PC-9 (cell line): ENCODE measurements at regions not wholly inside any gene's neighbourhood (a gene's known extent, or its start where the extent isn't known, plus 50 kb on each side); places are given as distances from the start of the nearest gene placed in this dataset.

Experiments used
- BruUV-seq: library from RNA; stranded (reverse); fragments of 400-500 nt; replicated peaks from 2 replicates; lab custom pipeline; 2021; lab: Mats Ljungman, UMichigan
- CTCF ChIA-PET: fragments of 300-600 bp; sonication (Branson Sonifier 250); formaldehyde crosslinking; loops from one replicate; lab custom pipeline; 2022; ENCODE audit warnings: antibody characterized with exemption; lab: Charles Lee
- POLR2A ChIA-PET: fragments of 300-600 bp; sonication (Branson Sonifier 250); formaldehyde crosslinking; loops from one replicate; lab custom pipeline; 2022; ENCODE audit warnings: antibody characterized with exemption; ENCODE audit not compliant: unreplicated experiment; lab: Charles Lee
- DNase-seq, 2 experiments: peaks; one replicate each; pipeline versions ENCODE4 v3.0.0 to v3.0.0-alpha.2; 2015 to 2022; ENCODE audit warnings: mixed read lengths in 1 of 2
- H2AFZ ChIP-seq: fragments of 200-600 bp; sonication (generic); 2 replicates; pipeline ENCODE4 v1.8.1; 2017; ENCODE audit warnings: antibody characterized with exemption
- H3F3A ChIP-seq: fragments of 200-600 bp; sonication (generic); 2 replicates; pipeline ENCODE4 v1.8.1; 2017; ENCODE audit warnings: antibody characterized with exemption, mild to moderate bottlenecking, low read depth; ENCODE audit not compliant: insufficient read depth
- H3K27ac ChIP-seq: fragments of 200-600 bp; sonication (generic); 2 replicates; pipeline ENCODE4 v1.6.1; 2016; ENCODE audit warnings: mixed run types
- H3K27me3 ChIP-seq: fragments of 200-600 bp; sonication (generic); 2 replicates; pipeline ENCODE4 v1.6.1; 2016; ENCODE audit warnings: low read depth, mixed run types; ENCODE audit not compliant: insufficient read depth
- H3K36me3 ChIP-seq: fragments of 200-600 bp; sonication (generic); 2 replicates; pipeline ENCODE4 v1.6.1; 2016; ENCODE audit warnings: low read depth, mixed run types
- H3K4me1 ChIP-seq: fragments of 200-600 bp; sonication (generic); replicated peaks from 2 replicates; pipeline ENCODE4 v1.6.1; 2016; ENCODE audit warnings: mixed run types; ENCODE audit not compliant: insufficient read depth
- H3K4me2 ChIP-seq: fragments of 200-600 bp; sonication (generic); 2 replicates; pipeline ENCODE4 v1.6.1; 2017; ENCODE audit warnings: mixed run types
- H3K4me3 ChIP-seq: fragments of 200-600 bp; sonication (generic); 2 replicates; pipeline ENCODE4 v1.6.1; 2016; ENCODE audit warnings: mixed run types
- H3K79me2 ChIP-seq: fragments of 200-600 bp; sonication (generic); 2 replicates; pipeline ENCODE4 v1.6.1; 2017; ENCODE audit warnings: low read depth, mixed run types
- H3K9me2 ChIP-seq: fragments of 200-600 bp; sonication (generic); 2 replicates; pipeline ENCODE4 v1.8.1; 2017; ENCODE audit warnings: mild to moderate bottlenecking; ENCODE audit not compliant: insufficient read depth
- H3K9me3 ChIP-seq: fragments of 200-600 bp; sonication (generic); 2 replicates; pipeline ENCODE4 v1.8.1; 2016; ENCODE audit warnings: low read depth; ENCODE audit not compliant: insufficient read depth
- H4K20me1 ChIP-seq: fragments of 200-600 bp; sonication (generic); 2 replicates; pipeline ENCODE4 v1.8.1; 2017; ENCODE audit not compliant: insufficient read depth
- EZH2 ChIP-seq: fragments of 200-600 bp; sonication (generic); IDR thresholded peaks from 2 replicates; pipeline ENCODE4 v1.8.0; 2017; ENCODE audit warnings: antibody characterized with exemption, low read depth
- intact Hi-C: fragments of 100-400 bp; cut with micrococcal nuclease; formaldehyde crosslinking; loops from one replicate; pipeline ENCODE4 v1.10.0; 2022; ENCODE audit not compliant: unreplicated experiment
- TF ChIP-seq, protein P1 (sequence below): fragments of 200-600 bp; sonication (generic); conservative IDR thresholded peaks from 2 replicates; pipeline ENCODE4 v1.6.1; 2017; ENCODE audit warnings: mixed run types, antibody characterized with exemption, mild to moderate bottlenecking, moderate library complexity

DNA sequence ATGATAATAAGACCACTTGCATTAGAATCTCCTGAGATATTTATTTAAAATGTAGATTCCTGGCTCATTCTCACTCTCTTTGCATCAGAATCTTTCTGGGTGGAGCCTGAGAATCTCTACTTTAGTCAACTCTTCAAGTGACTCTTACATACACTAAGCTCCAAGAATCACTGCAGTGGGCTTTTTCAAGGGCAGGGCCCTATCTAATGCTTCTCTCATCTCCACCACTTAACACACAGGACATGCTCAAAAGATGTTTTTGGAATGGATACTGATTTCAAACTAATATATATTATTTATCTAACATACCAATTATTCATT is 68.9 kb upstream of the GAP43 start:
- Histone ChIP-seq H2AFZ (no peak overlapping the region), H3K4me3 (no peak overlapping the region), H4K20me1 (no peaks in the 10 kb centered on the region), H3K27me3 (peaks cover 18% of the 10 kb centered on the region; the same call in 1 of the 2 replicates), H3F3A (no peaks in the 10 kb centered on the region), H3K79me2 (no peaks in the 10 kb centered on the region), H3K27ac (no peak overlapping the region), H3K4me2 (no peak overlapping the region), H3K36me3 (no peaks in the 10 kb centered on the region), H3K4me1 (no peaks in the 10 kb centered on the region), H3K9me2 (no peaks in the 10 kb centered on the region), H3K9me3 (no peaks in the 10 kb centered on the region)
- ChIA-PET CTCF (no interaction called here), POLR2A (no interaction called here)
- TF ChIP-seq EZH2, result no peak
- TF ChIP-seq, protein P1, sequence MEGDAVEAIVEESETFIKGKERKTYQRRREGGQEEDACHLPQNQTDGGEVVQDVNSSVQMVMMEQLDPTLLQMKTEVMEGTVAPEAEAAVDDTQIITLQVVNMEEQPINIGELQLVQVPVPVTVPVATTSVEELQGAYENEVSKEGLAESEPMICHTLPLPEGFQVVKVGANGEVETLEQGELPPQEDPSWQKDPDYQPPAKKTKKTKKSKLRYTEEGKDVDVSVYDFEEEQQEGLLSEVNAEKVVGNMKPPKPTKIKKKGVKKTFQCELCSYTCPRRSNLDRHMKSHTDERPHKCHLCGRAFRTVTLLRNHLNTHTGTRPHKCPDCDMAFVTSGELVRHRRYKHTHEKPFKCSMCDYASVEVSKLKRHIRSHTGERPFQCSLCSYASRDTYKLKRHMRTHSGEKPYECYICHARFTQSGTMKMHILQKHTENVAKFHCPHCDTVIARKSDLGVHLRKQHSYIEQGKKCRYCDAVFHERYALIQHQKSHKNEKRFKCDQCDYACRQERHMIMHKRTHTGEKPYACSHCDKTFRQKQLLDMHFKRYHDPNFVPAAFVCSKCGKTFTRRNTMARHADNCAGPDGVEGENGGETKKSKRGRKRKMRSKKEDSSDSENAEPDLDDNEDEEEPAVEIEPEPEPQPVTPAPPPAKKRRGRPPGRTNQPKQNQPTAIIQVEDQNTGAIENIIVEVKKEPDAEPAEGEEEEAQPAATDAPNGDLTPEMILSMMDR, result no peak
- BruUV-seq, result no TSS peak
- no peak for DNase-seq
- intact Hi-C loops, result no loop called here

DNA sequence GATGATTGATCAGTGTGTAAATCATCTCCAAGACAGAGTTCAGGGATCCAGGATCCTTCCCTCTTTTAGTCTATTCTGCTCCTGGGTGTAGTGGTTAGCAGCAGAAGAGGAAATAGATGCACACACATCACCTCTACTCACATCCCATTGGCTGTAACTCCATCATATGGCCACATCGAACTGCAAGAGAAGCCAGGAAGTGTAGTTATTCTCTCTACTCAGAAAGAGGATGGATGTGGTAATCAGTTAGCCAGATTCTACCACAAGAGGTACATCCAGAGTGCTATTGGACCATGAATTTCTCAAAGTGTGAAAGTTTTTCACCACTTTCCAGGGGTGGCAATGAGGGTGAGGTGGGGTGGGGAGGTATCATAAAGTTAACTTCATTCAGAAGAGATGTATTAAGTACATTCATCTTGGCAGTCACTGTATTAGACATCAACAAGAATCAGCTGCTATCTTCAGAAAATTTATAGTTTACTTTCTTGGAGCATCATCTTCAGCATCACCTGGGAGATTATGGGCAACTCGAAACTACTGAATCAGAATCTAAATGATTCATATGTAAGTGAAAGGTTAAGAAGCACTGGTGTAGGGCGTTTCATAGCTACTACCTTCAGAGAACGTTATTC is 60.6 kb upstream of the GAP43 start:
- no peak overlapping the region for H3K27ac ChIP-seq
- H3K79me2 ChIP-seq, result no peaks in the 10 kb centered on the region
- no peaks in the 10 kb centered on the region for H3K9me3 ChIP-seq
- H3K9me2 ChIP-seq, result no peaks in the 10 kb centered on the region
- TF ChIP-seq EZH2, result no peak
- TF ChIP-seq, protein P1, result no peak
- CTCF ChIA-PET, result no interaction called here
- intact Hi-C loops, result no loop called here
- H3K27me3 ChIP-seq, result peaks cover 8% of the 10 kb centered on the region; the same call in 1 of the 2 replicates
- H4K20me1 ChIP-seq, result no peaks in the 10 kb centered on the region
- no TSS peak for BruUV-seq
- H3F3A ChIP-seq, result no peaks in the 10 kb centered on the region
- H2AFZ ChIP-seq, result no peak overlapping the region
- no peak overlapping the region for H3K4me3 ChIP-seq
- POLR2A ChIA-PET, result no interaction called here
- no peaks in the 10 kb centered on the region for H3K36me3 ChIP-seq
- H3K4me2 ChIP-seq, result no peak overlapping the region
- no peak for DNase-seq
- no peaks in the 10 kb centered on the region for H3K4me1 ChIP-seq

DNA sequence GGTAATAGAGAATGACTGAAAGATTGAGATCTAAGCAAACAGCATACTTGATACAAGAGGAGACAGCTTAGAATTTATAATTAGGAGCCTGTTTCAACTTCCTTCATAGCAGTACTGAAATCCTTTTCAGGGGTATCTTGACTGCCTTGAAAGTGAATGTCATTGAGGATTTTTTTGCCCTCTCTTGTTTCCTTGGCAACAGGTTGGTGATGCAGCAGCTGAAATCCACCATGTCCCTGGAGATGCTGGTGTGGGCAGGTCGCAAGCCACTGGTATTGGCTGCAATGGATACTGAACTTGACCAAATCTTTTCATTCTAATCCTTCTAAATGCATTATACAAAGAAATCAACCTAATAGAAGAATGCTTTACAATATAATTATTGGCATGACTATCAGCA is 59.3 kb upstream of the GAP43 start:
- no TSS peak for BruUV-seq
- CTCF ChIA-PET, result no interaction called here

More for the DNA sequence above, 59.3 kb upstream of the GAP43 start:
- H2AFZ ChIP-seq, result no peak overlapping the region
- no peaks in the 10 kb centered on the region for H3K27me3 ChIP-seq
- no peaks in the 10 kb centered on the region for H3K4me1 ChIP-seq
- TF ChIP-seq, protein P1, result no peak
- no peak for TF ChIP-seq EZH2
- POLR2A ChIA-PET, result no interaction called here
- DNase-seq, result no peak
- no peaks in the 10 kb centered on the region for H3K9me2 ChIP-seq
- H3K27ac ChIP-seq, result no peak overlapping the region
- no peaks in the 10 kb centered on the region for H3K9me3 ChIP-seq
- no peak overlapping the region for H3K4me3 ChIP-seq
- intact Hi-C loops, result no loop called here
- no peaks in the 10 kb centered on the region for H3F3A ChIP-seq
- H3K79me2 ChIP-seq, result no peaks in the 10 kb centered on the region
- H3K36me3 ChIP-seq, result no peaks in the 10 kb centered on the region
- no peaks in the 10 kb centered on the region for H4K20me1 ChIP-seq
- no peak overlapping the region for H3K4me2 ChIP-seq
